ENCODE measurements at regions not wholly inside any gene's neighbourhood (a gene's known extent, or its start where the extent isn't known, plus 50 kb on each side); places are given as distances from the start of the nearest gene placed in this dataset.

GRCh38 chr13:86826232-86826631 is 844.9 kb upstream of the SLITRK5 start:
- TF ChIP-seq, protein P1, sequence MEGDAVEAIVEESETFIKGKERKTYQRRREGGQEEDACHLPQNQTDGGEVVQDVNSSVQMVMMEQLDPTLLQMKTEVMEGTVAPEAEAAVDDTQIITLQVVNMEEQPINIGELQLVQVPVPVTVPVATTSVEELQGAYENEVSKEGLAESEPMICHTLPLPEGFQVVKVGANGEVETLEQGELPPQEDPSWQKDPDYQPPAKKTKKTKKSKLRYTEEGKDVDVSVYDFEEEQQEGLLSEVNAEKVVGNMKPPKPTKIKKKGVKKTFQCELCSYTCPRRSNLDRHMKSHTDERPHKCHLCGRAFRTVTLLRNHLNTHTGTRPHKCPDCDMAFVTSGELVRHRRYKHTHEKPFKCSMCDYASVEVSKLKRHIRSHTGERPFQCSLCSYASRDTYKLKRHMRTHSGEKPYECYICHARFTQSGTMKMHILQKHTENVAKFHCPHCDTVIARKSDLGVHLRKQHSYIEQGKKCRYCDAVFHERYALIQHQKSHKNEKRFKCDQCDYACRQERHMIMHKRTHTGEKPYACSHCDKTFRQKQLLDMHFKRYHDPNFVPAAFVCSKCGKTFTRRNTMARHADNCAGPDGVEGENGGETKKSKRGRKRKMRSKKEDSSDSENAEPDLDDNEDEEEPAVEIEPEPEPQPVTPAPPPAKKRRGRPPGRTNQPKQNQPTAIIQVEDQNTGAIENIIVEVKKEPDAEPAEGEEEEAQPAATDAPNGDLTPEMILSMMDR (IDR thresholded peaks at IDR 0.05; ENCODE audit: low read depth, low read length) = no peak
- no peak for TF ChIP-seq MYC (IDR thresholded peaks at IDR 0.05; ENCODE audit: low read depth, low read length)
- no peak for TF ChIP-seq POLR2A (IDR thresholded peaks at IDR 0.05; ENCODE audit: extremely low read depth, insufficient read length)
